HUDEP-2 (cell line): ENCODE measurements at regions not wholly inside any gene's neighbourhood (a gene's known extent, or its start where the extent isn't known, plus 50 kb on each side); places are given as distances from the start of the nearest gene placed in this dataset.

Experiments
- DNase-seq, 76 experiments: peaks; one replicate each; lab custom pipeline; 2025; ENCODE audit not compliant: unreplicated experiment in 76 of 76; lab: John Stamatoyannopoulos, UW

DNA sequence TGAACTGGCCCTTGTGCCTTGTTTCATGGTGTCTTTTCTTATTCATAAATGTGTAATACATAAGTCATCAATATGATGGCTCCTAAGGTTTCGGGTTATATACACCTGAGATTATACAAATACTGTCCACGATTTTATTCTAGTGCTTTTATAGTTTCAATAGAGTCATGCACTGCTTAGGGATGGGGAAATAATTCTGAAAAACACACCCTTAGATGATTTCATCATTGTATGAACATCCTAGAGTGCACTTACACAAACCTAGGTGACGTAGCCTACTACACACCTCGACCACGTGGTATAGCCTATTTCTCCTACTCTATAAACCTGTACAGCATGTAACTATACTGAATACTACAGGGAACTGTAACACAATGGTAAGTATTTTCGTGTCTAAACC lies 988.8 kb upstream of the NR2F2 start:
- DNase-seq: no peak

DNA sequence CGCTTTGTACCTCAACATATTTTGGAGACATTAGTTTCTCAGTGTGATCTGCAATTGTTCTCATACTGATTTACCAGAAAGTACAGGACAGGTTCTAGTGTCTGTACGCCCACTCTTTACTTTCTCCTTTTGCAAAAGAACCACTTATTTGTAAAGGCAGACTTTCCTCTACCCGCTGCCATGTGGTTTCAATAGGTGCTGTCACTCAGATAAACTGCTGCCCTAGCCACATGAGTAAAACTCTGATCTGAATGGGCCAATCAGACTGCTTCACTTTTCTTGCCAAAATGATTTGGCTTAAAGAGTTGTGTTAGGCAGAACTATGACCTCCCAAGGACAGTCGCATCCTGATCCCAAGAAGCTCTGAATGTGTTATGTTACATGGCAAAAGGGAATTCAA lies 984.6 kb upstream of the NR2F2 start:
- DNase-seq: no peak

GRCh38 chr15:95346721-95347475 lies 983.6 kb upstream of the NR2F2 start:
- no peak for DNase-seq

GRCh38 chr15:95347837-95348236 lies 982.7 kb upstream of the NR2F2 start:
- no peak for DNase-seq

DNA sequence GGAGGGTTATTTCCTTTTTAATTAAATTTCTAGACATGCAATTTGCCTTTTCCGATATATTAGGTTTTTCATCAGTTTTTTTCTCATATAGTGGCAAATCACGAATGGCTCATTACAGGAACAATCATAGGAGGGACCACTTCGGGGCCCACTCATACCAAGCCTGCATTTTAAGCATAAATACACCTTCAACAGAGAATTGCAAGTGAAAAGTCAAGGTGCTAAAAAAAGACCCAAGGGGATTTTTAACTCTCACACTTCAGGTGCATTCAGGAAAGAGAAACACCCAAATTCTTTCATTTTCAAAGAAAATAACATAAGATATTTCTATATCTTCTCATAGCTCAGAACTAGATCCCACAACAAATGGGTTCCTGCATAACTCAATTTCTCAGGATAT lies 979.6 kb upstream of the NR2F2 start:
- DNase-seq: no peak

DNA sequence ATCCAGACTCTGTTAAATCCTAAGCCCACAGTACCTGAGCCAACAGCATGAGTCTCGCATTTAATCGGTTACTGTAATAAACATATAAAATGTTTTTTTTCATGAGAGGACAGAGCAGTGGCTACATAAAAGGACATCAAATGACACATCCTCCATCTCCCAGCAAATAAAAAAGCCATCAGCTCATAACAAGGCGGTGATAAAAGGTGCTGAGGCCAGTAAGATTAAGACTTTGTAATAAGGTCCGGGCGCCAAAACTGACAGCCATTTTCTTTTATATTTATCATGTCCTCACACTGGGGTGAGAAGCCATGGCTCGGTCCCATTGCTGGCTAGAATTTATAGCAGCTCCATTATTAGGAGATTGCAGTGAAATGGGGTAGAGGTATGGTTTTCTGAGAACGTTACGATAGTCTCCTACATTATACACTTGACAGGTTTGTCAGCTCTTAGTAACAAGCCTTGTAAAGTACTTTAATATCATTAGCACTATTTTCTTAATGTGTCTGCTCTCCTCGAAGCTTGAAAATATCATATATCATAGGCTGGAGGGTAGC lies 977.8 kb upstream of the NR2F2 start:
- no peak for DNase-seq

DNA sequence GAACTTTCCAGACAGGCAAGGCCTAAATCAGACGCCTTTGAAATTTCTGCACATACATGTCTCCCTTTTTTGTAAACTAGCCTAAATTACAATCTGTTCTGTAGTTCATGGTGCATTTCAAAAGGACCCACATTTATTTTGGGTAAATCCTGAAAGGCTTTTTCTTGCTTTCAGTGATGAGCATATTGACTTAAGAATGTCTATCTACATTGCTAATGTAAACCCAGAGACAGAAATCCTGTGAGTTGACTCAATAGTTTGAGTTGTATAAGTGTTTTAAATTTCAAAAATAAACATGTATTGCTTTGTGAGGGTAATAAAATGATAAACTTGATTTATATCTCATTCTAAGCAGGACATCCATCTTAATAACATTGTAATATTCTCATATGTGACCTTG lies 977.0 kb upstream of the NR2F2 start:
- no peak for DNase-seq

DNA sequence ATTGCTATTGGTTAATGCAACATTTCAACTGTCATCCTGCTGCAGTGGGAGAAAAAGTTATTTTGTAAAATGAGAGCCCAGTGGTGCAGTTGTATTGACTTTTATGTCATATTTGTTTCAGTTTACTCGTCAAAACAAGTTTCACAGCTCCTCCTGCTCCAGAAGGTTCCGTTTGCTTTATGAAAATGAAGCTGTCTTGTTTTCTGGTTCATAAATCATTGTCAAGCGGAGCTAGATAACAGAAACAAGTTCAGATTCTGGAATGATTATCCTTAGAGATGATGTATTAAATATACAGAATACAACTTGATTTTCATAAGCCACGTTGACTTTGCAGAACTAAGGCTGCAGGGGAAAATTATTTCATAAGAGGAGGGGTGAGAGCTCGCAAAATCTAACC lies 970.5 kb upstream of the NR2F2 start:
- no peak for DNase-seq

- DNase-seq: no peak
Measured at GRCh38 chr15:95362306-95362705, 968.2 kb upstream of the NR2F2 start.

DNA sequence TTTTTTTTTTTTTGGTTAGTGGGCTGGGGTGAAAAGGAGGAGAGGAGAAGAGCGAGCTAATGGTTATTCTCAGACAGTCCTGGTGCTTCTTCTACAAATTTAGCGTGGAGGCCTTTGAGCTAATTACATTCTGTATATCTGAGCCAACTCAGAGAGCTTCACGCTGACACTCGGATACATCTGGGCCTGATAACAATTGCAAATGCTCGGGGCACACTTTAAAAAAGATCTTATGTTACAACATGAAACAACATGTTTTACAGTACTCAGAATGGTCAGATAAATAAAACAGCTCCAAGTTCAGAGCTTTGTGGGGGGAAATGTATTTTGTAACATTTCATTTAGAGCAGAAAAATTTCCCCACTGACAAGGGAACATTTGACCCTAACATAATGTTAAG lies 966.9 kb upstream of the NR2F2 start:
- DNase-seq: no peak

DNA sequence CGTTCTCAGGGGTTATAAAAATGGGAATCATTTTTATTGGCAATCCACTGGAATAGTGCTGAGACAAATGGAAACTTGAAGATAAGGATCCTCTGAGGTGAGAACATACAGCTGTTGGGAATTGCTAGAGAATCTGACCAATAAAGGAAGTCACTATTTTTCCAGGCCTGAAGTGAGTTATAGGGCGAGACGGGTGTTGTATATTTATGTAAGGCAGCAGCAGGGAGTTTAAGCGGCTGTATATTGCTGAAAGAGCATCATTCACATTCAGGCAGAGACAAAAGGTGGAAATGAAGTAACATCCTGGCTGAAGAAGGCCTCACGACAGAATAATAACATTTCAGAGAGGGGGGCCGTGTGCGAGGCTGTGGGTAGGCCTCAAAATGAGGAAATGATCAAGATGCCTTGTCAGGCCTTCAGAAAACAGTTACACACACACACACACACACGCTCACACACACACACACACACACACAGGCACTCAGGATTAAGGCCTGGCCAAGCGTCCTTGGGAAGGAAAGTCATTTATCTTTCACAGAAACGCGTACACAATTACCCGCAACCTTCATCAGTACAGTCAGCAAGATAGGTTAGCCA lies 964.9 kb upstream of the NR2F2 start:
- DNase-seq: no peak

GRCh38 chr15:95368191-95368590 lies 962.3 kb upstream of the NR2F2 start:
- no peak for DNase-seq

DNA sequence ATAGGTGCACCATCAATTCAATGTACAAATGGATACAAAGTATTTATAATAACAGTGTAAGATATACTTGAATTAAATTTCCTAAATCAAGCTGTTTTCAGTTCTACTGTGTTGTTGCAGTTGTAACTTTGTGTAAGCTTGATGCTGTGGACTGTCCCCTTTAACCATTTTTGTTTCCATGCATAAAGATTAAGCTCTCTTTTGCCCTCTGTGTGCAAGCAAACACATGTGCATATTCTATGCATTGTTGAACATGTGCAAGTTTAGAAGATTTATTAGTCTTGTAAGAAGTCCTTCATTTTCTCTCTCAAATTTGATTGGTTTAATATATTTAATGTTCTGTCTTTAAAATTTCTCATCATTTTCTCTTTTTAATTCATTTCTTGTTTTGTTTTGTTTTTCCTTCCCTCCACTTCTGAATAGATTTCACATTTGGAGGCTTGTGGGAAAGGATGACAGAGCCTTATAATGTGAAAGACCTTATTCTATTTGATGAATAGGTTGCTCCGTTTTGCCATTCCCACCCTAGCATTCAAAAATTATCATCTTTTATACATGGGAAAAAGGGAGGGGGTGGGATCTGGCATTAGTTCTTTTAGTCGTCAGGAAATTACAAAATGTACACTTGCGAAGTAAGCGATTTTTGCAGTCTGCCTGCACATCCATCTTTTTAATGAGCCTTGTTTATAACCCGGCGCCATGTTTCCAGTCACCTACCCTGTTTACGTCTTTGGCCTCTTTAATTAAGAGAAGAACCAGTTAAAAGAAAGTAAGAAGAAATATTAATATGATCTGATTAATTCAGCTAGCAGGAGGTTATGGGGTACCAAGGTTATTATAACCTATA lies 961.5 kb upstream of the NR2F2 start:
- no peak for DNase-seq

GRCh38 chr15:95370291-95370690 lies 960.2 kb upstream of the NR2F2 start:
- no peak for DNase-seq

GRCh38 chr15:95371664-95372063 lies 958.8 kb upstream of the NR2F2 start:
- DNase-seq: no peak

- no peak for DNase-seq
Measured at GRCh38 chr15:95375281-95375680, 955.2 kb upstream of the NR2F2 start.

DNA sequence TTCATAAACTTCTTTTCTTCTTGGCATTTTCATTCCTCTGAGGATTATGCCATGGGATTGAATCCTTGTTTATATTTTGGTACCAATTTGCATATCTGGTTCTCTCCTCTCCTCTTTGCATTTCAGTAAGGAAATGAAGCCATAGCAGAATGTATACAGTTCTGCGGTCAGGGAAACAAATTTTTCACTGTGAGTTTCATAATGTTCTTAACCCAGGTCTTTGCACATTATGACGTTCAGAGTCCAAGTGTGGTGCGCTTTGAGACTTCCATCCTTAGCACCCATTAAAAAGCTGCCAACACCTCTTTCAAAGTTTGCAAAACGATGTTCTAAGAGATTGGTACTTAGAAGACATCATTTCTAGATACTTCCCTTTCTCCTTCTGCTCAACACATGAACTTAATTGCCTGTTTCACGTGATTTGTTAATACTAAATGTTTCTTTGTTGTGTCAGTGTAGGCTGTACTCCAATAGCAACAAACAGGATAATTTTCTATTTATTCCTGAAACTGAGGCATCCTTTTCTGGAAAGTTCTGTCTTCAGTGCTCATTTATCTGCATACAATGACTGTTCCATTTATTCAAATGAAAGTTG lies 953.1 kb upstream of the NR2F2 start:
- DNase-seq: no peak

DNA sequence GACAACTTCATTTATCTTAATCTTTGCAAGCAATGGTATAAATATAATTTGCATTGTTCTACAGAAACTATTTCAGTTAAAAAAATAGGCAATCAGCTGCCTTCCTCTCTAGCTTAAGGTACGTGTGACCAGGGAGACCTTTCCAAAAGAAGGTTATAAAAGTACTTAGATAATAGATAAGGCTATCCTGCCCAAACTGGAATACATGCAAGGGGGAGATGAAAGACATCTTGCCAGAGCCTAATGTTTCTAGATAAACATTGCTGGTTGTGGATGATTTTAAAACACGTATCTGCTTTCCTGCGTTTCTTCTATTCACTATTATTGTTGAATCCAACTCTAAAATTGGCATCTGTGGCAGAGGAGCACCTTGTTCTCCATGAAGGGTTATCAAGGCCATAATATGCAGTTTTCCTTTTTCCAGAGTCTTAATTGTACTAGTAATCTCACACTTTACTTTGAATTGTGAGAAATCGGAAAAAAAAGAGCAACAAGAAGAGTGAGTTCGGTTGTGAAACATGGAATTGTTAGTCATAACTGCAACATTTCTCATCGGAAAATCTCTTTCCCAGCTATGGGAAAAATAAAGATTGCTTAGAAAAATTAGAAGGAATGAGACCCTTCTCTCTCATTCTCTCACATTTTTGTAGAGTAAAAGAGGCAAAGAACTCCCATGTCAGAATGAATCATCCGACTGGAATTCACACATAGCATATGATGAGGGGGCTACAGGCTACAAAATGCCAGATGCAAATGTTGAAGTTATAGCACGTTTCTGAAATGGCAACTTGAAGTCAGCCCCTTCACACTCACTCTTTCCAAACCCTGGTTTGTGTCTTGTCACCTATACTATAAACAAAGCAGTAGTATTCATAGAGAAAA lies 936.1 kb upstream of the NR2F2 start:
- DNase-seq: no peak

- DNase-seq: no peak
Measured at GRCh38 chr15:95400428-95400827, 930.1 kb upstream of the NR2F2 start.

DNA sequence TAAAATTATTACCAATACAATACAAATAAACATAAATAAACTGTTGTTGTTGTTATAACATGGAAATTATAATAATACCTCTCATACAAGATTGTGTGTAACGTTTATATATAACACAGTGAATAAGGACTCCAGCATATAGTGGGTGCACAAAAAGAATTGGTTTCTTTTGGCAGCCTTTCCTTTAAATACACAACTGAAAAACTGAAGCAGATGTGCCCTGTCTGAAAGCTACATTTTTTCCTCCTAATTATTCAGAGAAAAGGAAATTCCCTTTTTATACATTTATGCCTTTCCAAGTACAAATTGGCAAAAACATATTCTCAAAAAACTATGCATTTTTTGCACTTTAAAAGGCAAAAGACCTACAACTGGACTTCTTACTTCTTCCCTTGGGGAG lies 928.9 kb upstream of the NR2F2 start:
- no peak for DNase-seq
